ENCODE measurements at regions not wholly inside any gene's neighbourhood (a gene's known extent, or its start where the extent isn't known, plus 50 kb on each side); places are given as distances from the start of the nearest gene placed in this dataset.

DNA sequence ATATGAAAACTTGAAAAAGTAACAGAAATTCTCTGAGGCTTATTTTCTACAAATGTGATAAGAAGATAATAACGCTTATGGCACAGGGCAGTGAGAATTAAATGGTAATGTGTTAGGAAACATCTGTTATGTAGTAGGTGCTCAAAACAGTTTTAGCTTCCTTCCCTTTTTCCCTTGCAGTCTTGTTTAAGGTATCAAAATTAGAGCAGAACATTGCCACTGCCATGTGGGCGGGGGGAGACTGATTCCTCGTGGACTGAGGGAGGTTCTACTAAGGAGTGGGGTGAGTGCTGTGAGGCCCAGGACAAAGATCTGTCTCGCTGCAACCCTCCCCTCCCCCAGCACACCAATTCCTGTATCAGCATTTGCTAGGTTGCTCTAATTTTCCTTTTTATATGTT lies 702.4 kb downstream of the TUSC7 start:
- Histone ChIP-seq H3K9me3 (no peaks in the 10 kb centered on the region), H3K27me3 (replicated peaks in 1 of 7) (no peaks in the 10 kb centered on the region), H3K4me1 (no peaks in the 10 kb centered on the region), H3K36me3 (no peaks in the 10 kb centered on the region), H3K4me3 (no peak overlapping the region), H3K27ac (no peak overlapping the region)
- whole genome bisulfite sequencing, 5 donors, result 8 to 20% (median 13%) methylated on average over 4 of the region's 4 CpGs
- TF ChIP-seq, protein P1, sequence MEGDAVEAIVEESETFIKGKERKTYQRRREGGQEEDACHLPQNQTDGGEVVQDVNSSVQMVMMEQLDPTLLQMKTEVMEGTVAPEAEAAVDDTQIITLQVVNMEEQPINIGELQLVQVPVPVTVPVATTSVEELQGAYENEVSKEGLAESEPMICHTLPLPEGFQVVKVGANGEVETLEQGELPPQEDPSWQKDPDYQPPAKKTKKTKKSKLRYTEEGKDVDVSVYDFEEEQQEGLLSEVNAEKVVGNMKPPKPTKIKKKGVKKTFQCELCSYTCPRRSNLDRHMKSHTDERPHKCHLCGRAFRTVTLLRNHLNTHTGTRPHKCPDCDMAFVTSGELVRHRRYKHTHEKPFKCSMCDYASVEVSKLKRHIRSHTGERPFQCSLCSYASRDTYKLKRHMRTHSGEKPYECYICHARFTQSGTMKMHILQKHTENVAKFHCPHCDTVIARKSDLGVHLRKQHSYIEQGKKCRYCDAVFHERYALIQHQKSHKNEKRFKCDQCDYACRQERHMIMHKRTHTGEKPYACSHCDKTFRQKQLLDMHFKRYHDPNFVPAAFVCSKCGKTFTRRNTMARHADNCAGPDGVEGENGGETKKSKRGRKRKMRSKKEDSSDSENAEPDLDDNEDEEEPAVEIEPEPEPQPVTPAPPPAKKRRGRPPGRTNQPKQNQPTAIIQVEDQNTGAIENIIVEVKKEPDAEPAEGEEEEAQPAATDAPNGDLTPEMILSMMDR (IDR thresholded peaks at IDR 0.05 in 8 of 11, conservative IDR thresholded peaks at IDR 0.05 in 3 of 11), result no peak
- TF ChIP-seq POLR2AphosphoS5 (IDR thresholded peaks at IDR 0.05) (no peak), POLR2A (IDR thresholded peaks at IDR 0.05) (no peak)
- intact Hi-C loops (cut with DNase I; ENCODE audit: low total_unique reads), result no loop called here
- no peak for DNase-seq

DNA sequence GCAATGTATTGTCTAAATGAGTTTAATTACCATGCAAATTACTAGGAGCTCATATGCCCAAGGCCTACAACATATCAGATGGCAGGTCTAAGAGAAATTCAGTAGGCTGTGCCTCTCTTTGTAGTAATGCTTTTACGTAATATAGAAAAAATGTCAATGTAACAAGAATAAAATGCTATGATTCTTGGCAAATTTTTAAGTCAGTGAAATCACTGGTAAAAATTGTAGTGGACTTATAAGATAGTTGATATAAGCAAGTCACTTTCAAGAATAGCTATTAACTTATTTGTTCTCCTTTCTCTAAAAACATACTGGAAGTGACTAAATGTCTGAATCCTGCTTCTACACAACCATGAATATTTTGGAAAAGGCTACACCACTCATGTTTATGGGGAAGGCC lies 707.8 kb downstream of the TUSC7 start:
- no peaks in the 10 kb centered on the region for H3K27me3 ChIP-seq (replicated peaks in 1 of 7)
- 88 to 95% (median 94%) methylated on average over 1 of the region's 1 CpG for WGBS, 5 donors
- TF ChIP-seq POLR2A (IDR thresholded peaks at IDR 0.05) (no peak), POLR2AphosphoS5 (IDR thresholded peaks at IDR 0.05) (no peak)
- TF ChIP-seq, protein P1 (IDR thresholded peaks at IDR 0.05 in 8 of 11, conservative IDR thresholded peaks at IDR 0.05 in 3 of 11), result no peak
- intact Hi-C loops (cut with DNase I; ENCODE audit: low total_unique reads), result no loop called here
- no peaks in the 10 kb centered on the region for H3K36me3 ChIP-seq
- no peak for DNase-seq
- H3K4me3 ChIP-seq, result no peak overlapping the region
- H3K27ac ChIP-seq, result no peak overlapping the region
- H3K9me3 ChIP-seq, result no peaks in the 10 kb centered on the region
- no peaks in the 10 kb centered on the region for H3K4me1 ChIP-seq

DNA sequence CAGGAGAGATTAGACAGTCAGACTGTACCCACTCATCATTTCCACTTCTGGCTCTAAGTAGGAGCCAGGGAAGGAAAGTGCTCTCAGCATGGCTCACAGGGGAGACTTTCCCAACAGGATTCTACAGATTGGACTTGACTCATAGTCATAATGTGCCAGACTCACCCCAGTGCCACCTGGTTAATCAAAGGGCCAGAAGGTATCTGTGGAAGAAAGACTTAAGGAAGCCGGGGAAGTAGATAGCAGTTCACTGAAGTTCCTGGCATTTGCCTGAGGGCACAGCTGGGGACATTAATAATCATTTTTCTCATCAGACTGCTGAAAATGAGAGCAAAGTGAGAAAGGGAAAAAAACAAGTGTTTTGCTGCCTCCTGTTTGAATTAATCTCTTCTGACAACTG lies 717.5 kb downstream of the TUSC7 start:
- Histone ChIP-seq H3K27ac (peak overlapping the region in 1 of 8 donors; percentile 46), H3K36me3 (no peaks in the 10 kb centered on the region), H3K4me1 (no peaks in the 10 kb centered on the region), H3K4me3 (no peak overlapping the region), H3K27me3 (replicated peaks in 1 of 7) (no peaks in the 10 kb centered on the region), H3K9me3 (no peaks in the 10 kb centered on the region)
- TF ChIP-seq POLR2AphosphoS5 (IDR thresholded peaks at IDR 0.05) (no peak), POLR2A (IDR thresholded peaks at IDR 0.05) (no peak)
- TF ChIP-seq, protein P1 (IDR thresholded peaks at IDR 0.05 in 8 of 11, conservative IDR thresholded peaks at IDR 0.05 in 3 of 11), result no peak
- intact Hi-C loops (cut with DNase I; ENCODE audit: low total_unique reads), result no loop called here
- 76 to 95% (median 81%) methylated on average over 1 of the region's 1 CpG for WGBS, 5 donors
- no peak for DNase-seq

DNA sequence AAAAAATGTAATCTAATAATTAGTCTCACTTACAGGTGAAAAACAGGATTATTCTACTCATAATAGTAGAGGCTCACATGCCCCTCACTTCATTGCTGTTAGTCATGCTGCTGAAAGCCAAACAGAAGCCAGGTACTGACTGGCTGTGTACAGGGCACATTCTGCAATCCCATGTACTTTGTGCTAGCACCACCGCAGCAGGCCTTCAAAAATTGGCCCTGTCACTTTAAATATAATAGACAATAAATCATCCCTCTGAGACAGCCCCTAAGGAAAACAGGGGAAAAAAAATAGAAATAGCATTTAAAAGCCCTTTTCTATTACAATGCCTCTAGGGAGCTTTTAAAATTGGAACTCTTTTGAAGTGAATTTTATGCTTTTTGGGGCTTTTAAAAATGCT lies 723.8 kb downstream of the TUSC7 start:
- 40 to 65% (median 51%) methylated on average over 1 of the region's 1 CpG for WGBS, 5 donors
- intact Hi-C loops (cut with DNase I; ENCODE audit: low total_unique reads), result no loop called here
- DNase-seq, result no peak
- H3K27me3 ChIP-seq (replicated peaks in 1 of 7), result no peaks in the 10 kb centered on the region
- H3K9me3 ChIP-seq, result no peaks in the 10 kb centered on the region
- TF ChIP-seq POLR2A (IDR thresholded peaks at IDR 0.05), result no peak
- no peak for TF ChIP-seq POLR2AphosphoS5 (IDR thresholded peaks at IDR 0.05)
- TF ChIP-seq, protein P1 (IDR thresholded peaks at IDR 0.05 in 8 of 11, conservative IDR thresholded peaks at IDR 0.05 in 3 of 11), result no peak
- H3K4me3 ChIP-seq, result no peak overlapping the region
- H3K4me1 ChIP-seq, result no peaks in the 10 kb centered on the region
- H3K36me3 ChIP-seq, result no peaks in the 10 kb centered on the region
- H3K27ac ChIP-seq, result no peak overlapping the region

Data from spleen (tissue), 11 donors.